ENCODE measurements at regions not wholly inside any gene's neighbourhood (a gene's known extent, or its start where the extent isn't known, plus 50 kb on each side); places are given as distances from the start of the nearest gene placed in this dataset.

- DNase-seq (ENCODE audit: extremely low spot score): no peak
- POLR2A ChIA-PET: no interaction called here
- TF ChIP-seq CTCF (IDR thresholded peaks at IDR 0.05; ENCODE audit: control extremely low read depth, extremely low read depth, low read depth, missing control alignments): no peak
- CTCF ChIA-PET: no interaction called here
Observed at GRCh38 chr4:19039816-19040215, 1018.3 kb upstream of the LCORL start.

GRCh38 chr4:19038231-19038630 is 1016.7 kb upstream of the LCORL start:
- TF ChIP-seq CTCF (IDR thresholded peaks at IDR 0.05; ENCODE audit: control extremely low read depth, extremely low read depth, low read depth, missing control alignments): no peak
- POLR2A ChIA-PET: no interaction called here
- DNase-seq (ENCODE audit: extremely low spot score): no peak
- CTCF ChIA-PET: no interaction called here

GRCh38 chr4:19033816-19034733 is 1012.5 kb upstream of the LCORL start:
- CTCF ChIA-PET: no interaction called here
- POLR2A ChIA-PET: no interaction called here
- no peak for DNase-seq (ENCODE audit: extremely low spot score)
- no peak for TF ChIP-seq CTCF (IDR thresholded peaks at IDR 0.05; ENCODE audit: control extremely low read depth, extremely low read depth, low read depth, missing control alignments)

GRCh38 chr4:19030536-19030935 is 1009.0 kb upstream of the LCORL start:
- CTCF ChIA-PET: interaction anchor here (1.7 kb wide), 1 partner anchor 19 kb away, joined by 4 read pairs; no protein-coding TSS in a partner anchor
- no peak for DNase-seq (ENCODE audit: extremely low spot score)
- POLR2A ChIA-PET: no interaction called here
- no peak for TF ChIP-seq CTCF (IDR thresholded peaks at IDR 0.05; ENCODE audit: control extremely low read depth, extremely low read depth, low read depth, missing control alignments)

GRCh38 chr4:19030048-19030447 is 1008.5 kb upstream of the LCORL start:
- ChIA-PET POLR2A (no interaction called here), CTCF (no interaction called here)
- no peak for TF ChIP-seq CTCF (IDR thresholded peaks at IDR 0.05; ENCODE audit: control extremely low read depth, extremely low read depth, low read depth, missing control alignments)
- no peak for DNase-seq (ENCODE audit: extremely low spot score)

- no peak for TF ChIP-seq CTCF (IDR thresholded peaks at IDR 0.05; ENCODE audit: control extremely low read depth, extremely low read depth, low read depth, missing control alignments)
- no peak for DNase-seq (ENCODE audit: extremely low spot score)
- CTCF ChIA-PET: interaction anchor here (0.9 kb wide), 1 partner anchor 16 kb away, joined by 3 read pairs; no protein-coding TSS in a partner anchor
- POLR2A ChIA-PET: no interaction called here
Observed at GRCh38 chr4:19026281-19026680, 1004.7 kb upstream of the LCORL start.

Measured in GM10248 (cell line).